ENCODE measurements at regions not wholly inside any gene's neighbourhood (a gene's known extent, or its start where the extent isn't known, plus 50 kb on each side); places are given as distances from the start of the nearest gene placed in this dataset.

DNA sequence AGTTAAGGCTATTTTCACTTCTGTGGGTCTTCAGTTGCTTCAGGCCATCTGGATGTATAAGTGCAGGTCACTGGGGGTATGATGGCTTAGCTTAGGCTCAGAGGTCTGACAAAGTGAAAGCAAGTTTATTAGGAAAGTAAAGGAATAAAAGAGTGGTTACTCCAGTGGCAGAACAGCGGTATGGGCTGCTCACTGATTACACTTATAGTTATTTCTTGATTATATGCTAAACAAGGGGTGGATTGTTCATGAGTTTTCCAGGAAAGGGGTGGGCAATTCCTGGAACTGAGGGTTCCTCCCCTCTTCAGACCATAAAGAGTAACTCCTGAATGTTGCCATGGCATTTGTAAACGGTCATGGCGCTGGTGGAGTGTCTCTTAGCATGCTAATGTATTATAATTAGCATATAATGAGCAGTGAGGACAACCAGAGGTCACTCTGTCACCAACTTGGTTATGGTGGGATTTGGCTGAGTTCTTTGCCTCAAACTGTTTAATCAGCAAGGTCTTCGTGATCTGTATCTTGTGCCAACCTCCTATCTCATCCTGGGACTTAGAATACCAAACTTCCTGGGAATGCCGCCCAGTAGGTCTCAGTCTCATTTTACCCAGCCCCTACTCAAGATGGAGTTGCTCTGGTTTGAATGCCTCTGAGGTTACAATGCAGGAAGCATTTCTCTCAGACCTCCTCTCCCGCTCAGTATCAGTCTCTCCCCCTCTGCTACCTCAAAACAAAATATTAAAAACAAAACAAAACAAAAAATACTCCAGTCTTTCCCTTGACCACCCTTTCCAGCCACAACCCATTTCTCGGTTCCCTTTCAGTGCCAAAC, 71.3 kb upstream of the SLC22A11 start:
- no peak overlapping the region for H3K4me3 ChIP-seq (ENCODE audit: low read length)
- no peak for DNase-seq (ENCODE audit: low read depth)
- TF ChIP-seq, protein P1, sequence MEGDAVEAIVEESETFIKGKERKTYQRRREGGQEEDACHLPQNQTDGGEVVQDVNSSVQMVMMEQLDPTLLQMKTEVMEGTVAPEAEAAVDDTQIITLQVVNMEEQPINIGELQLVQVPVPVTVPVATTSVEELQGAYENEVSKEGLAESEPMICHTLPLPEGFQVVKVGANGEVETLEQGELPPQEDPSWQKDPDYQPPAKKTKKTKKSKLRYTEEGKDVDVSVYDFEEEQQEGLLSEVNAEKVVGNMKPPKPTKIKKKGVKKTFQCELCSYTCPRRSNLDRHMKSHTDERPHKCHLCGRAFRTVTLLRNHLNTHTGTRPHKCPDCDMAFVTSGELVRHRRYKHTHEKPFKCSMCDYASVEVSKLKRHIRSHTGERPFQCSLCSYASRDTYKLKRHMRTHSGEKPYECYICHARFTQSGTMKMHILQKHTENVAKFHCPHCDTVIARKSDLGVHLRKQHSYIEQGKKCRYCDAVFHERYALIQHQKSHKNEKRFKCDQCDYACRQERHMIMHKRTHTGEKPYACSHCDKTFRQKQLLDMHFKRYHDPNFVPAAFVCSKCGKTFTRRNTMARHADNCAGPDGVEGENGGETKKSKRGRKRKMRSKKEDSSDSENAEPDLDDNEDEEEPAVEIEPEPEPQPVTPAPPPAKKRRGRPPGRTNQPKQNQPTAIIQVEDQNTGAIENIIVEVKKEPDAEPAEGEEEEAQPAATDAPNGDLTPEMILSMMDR (conservative IDR thresholded peaks at IDR 0.05; ENCODE audit: low read length): no peak

DNA sequence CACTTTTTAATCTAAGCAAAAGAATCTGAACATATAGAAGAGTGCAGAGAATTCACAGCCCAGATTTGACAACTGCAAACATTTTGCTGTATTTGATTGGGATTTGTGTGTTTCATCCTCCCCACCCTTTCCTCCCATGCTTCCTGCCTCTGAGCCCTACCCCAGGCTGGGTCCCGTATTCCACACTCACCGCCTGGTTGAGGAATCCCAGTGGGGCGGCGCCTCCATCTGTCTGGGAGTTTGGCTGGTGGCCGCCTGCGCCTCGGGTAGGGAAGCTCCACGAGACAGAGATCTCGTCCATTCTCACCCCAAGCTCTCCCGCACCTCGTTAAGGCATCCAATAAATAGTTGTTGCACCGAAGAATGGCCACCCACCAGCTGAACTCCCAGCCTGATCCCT, 70.7 kb upstream of the SLC22A11 start:
- H3K4me3 ChIP-seq (ENCODE audit: low read length): no peak overlapping the region
- TF ChIP-seq, protein P1 (conservative IDR thresholded peaks at IDR 0.05; ENCODE audit: low read length): no peak
- no peak for DNase-seq (ENCODE audit: low read depth)

DNA sequence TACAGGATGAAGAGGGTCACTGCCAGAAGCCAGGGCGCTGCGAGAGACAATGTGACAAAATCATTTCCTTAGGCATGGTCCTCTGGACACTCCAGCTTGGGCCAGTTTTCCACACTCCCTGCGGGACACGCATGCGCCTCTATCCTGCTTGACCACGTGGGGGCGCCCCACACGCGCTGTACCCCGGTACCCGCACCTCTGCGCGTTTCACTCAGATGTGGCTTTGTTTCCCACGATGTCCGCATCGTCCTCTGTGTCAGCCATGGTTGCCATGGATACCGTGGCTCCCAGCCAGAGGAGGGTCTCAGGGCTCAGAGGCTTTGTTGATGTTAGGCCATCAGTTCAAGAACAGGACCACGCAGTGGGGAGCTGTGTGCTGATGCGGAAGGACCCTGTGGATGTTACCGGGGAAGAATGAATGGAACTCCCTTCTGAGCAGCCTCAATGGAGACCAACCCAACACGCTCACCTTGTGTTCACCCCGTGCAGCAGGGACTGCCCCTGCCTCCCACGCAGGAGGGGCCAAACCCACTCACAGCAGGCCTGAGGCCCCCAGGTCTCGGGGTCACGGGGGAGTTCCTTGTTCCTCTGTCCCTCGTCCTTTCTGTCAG, 65.8 kb upstream of the SLC22A11 start:
- TF ChIP-seq, protein P1 (conservative IDR thresholded peaks at IDR 0.05; ENCODE audit: low read length): peak; percentile 58
- DNase-seq (ENCODE audit: low read depth): peak; percentile 15

DNA sequence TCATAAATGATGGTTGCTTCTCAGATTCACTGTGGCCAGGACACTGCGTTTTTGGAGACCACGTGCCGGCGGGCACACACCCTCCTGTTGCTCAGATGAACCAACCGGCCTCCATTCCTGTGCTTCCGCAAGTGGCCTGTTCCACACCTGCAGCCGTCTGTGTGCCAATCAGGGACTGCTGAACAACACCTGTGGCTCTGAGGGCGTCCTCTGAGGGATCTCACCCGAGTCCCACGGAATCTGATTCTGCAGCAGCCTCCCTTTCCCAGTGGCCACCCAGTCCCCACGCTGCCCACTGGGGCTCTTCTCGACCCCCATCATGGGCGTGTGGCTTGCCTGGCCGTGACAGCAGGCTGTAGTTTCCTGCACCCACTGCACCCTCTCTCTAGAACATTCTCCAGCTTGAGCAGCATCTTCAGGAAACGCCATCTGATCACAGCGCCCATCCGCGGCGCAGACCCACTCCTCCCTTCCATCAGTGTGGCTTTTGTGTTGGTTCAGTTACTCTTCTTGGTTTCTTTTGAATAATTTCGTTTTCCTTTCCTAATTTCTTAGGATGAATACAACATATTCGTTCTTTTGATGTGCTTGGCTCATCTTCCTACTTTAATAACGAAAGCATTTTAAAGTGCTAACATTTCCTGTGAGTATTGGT, 65.1 kb upstream of the SLC22A11 start:
- no peak overlapping the region for H3K4me3 ChIP-seq (ENCODE audit: low read length)
- no peak for DNase-seq (ENCODE audit: low read depth)
- TF ChIP-seq, protein P1 (conservative IDR thresholded peaks at IDR 0.05; ENCODE audit: low read length): no peak

More for the DNA sequence above, 65.8 kb upstream of the SLC22A11 start:
- no peak overlapping the region for H3K4me3 ChIP-seq (ENCODE audit: low read length)

DNA sequence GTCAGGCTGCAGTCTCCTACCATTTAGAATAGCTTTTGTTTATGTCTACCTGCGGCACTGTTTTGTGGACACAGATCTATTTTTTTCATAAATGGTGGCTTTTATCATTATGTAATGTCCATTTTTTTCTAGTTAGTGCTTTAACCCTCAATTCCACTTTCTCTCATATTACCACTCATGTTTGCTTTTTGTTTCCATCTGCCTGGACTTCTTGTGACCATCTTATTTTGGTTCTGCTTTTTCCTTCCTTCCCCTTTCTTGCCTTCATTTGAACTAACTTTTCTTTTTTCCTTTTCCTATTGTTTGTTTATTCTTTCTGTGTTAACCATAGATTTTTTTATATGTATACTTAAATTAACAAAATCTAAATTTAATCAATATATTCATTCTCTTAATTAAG, 63.2 kb upstream of the SLC22A11 start:
- no peak for DNase-seq (ENCODE audit: low read depth)
- TF ChIP-seq, protein P1 (conservative IDR thresholded peaks at IDR 0.05; ENCODE audit: low read length): no peak
- no peak overlapping the region for H3K4me3 ChIP-seq (ENCODE audit: low read length)

DNA sequence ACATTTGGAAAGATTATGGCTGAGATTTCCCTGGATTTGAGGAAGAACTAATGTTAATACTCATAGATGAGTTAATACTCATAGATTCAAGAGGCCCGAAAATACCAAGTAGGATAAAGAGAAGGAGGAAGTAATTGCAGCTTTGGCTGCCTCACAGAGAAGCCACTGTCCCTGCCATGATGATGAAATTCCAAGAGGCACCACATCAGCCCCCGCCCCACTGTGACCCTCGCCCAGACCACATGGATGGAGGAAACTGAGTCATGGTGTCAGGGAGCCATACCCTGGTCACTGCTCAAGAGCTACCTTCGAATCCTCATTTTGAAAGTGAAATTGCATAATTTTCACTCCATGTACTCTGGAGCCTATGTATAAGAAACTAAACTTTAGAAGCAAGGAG, 57.6 kb upstream of the SLC22A11 start:
- TF ChIP-seq, protein P1 (conservative IDR thresholded peaks at IDR 0.05; ENCODE audit: low read length): no peak
- H3K4me3 ChIP-seq (ENCODE audit: low read length): no peak overlapping the region
- no peak for DNase-seq (ENCODE audit: low read depth)

Measured in AG10803 (cell line).